H1 (cell line): ENCODE measurements at regions not wholly inside any gene's neighbourhood (a gene's known extent, or its start where the extent isn't known, plus 50 kb on each side); places are given as distances from the start of the nearest gene placed in this dataset.

Source experiments
- EZH2 ChIP-seq: fragments of 200-600 bp; sonication (generic); IDR thresholded peaks from 2 replicates; pipeline ENCODE4 v1.7.1; 2012; ENCODE audit warnings: low read depth, mild to moderate bottlenecking, moderate library complexity, low read length, inconsistent platforms; ENCODE audit not compliant: severe bottlenecking
- KDM5A ChIP-seq: fragments of 200-600 bp; IDR thresholded peaks from 2 replicates; pipeline ENCODE4 v1.7.1; 2012; ENCODE audit warnings: mild to moderate bottlenecking, low read length, inconsistent platforms, mixed read lengths

GRCh38 chr2:9707008-9707407 lies 76.2 kb upstream of the YWHAQ start (continued):
- no peak for TF ChIP-seq KDM5A
- no peak for TF ChIP-seq EZH2
